Type B pancreatic cell (in vitro differentiated cells): ENCODE measurements at regions not wholly inside any gene's neighbourhood (a gene's known extent, or its start where the extent isn't known, plus 50 kb on each side); places are given as distances from the start of the nearest gene placed in this dataset.
"Not testable (repeated sequence)": the region's sequence is repeated elsewhere in the genome, so short reads cannot be mapped to it uniquely, and the experiment has no call there.

ENCODE experiments used
- DNase-seq: peaks from one replicate; pipeline ENCODE4 v3.0.0; 2021; ENCODE audit warnings: mixed read lengths; ENCODE audit not compliant: unreplicated experiment; ENCODE audit errors: extremely low spot score
- H3K27ac Mint-ChIP-seq: 2 replicates; pipeline ENCODE4 v1.8.0; 2021; ENCODE audit warnings: mild to moderate bottlenecking, mixed read lengths
- H3K27me3 Mint-ChIP-seq: 2 replicates; pipeline ENCODE4 v1.8.0; 2021; ENCODE audit warnings: mixed read lengths
- H3K36me3 Mint-ChIP-seq: 2 replicates; pipeline ENCODE4 v1.8.0; 2021; ENCODE audit warnings: mixed read lengths
- H3K4me1 Mint-ChIP-seq: one replicate; pipeline ENCODE4 v1.8.0; 2021; ENCODE audit warnings: mixed read lengths; ENCODE audit not compliant: unreplicated experiment
- H3K4me3 Mint-ChIP-seq: 2 replicates; pipeline ENCODE4 v1.8.0; 2021; ENCODE audit warnings: mild to moderate bottlenecking, mixed read lengths
- H3K9me3 Mint-ChIP-seq: 2 replicates; pipeline ENCODE4 v1.8.0; 2021; ENCODE audit warnings: mixed read lengths
- CTCF ChIP-seq: fragments of 200-600 bp; sonication (generic); conservative IDR thresholded peaks from 2 replicates; pipeline ENCODE4 v1.5.0; 2021; ENCODE audit warnings: antibody characterized with exemption, mild to moderate bottlenecking

GRCh38 chr9:80485420-80486250, 913.9 kb downstream of the TLE4 start:
- H3K36me3 Mint-ChIP-seq, result no peaks in the 10 kb centered on the region

GRCh38 chr9:80482251-80482650, 910.5 kb downstream of the TLE4 start:
- not testable (repeated sequence) for H3K4me3 Mint-ChIP-seq, H3K9me3 Mint-ChIP-seq

More at GRCh38 chr9:80485420-80486250, 913.9 kb downstream of the TLE4 start:
- no peak overlapping the region for H3K27ac Mint-ChIP-seq
- DNase-seq, result no peak
- H3K4me3 Mint-ChIP-seq, result no peak overlapping the region
- no peak for TF ChIP-seq CTCF
- H3K27me3 Mint-ChIP-seq, result no peaks in the 10 kb centered on the region
- peaks cover 9% of the 10 kb centered on the region for H3K4me1 Mint-ChIP-seq
- H3K9me3 Mint-ChIP-seq, result peaks cover 7% of the 10 kb centered on the region

GRCh38 chr9:80467632-80468031, 895.9 kb downstream of the TLE4 start:
- H3K4me1 Mint-ChIP-seq, result peaks cover 9% of the 10 kb centered on the region
- H3K36me3 Mint-ChIP-seq, result no peaks in the 10 kb centered on the region
- H3K27me3 Mint-ChIP-seq, result no peaks in the 10 kb centered on the region
- TF ChIP-seq CTCF, result no peak
- peaks cover 6% of the 10 kb centered on the region for H3K9me3 Mint-ChIP-seq
- H3K27ac Mint-ChIP-seq, result no peak overlapping the region
- no peak for DNase-seq
- no peak overlapping the region for H3K4me3 Mint-ChIP-seq

More at GRCh38 chr9:80482251-80482650, 910.5 kb downstream of the TLE4 start:
- H3K27ac Mint-ChIP-seq, H3K4me1 Mint-ChIP-seq, DNase-seq, H3K27me3 Mint-ChIP-seq, H3K36me3 Mint-ChIP-seq: not testable (repeated sequence)

- no peaks in the 10 kb centered on the region for H3K27me3 Mint-ChIP-seq
- H3K4me3 Mint-ChIP-seq, result no peak overlapping the region
- H3K4me1 Mint-ChIP-seq, result peaks cover 9% of the 10 kb centered on the region
- peaks cover 6% of the 10 kb centered on the region for H3K9me3 Mint-ChIP-seq
- no peak for TF ChIP-seq CTCF
- no peak overlapping the region for H3K27ac Mint-ChIP-seq
- no peak for DNase-seq
- H3K36me3 Mint-ChIP-seq, result no peaks in the 10 kb centered on the region
Measured at GRCh38 chr9:80465556-80465955, 893.8 kb downstream of the TLE4 start.

GRCh38 chr9:80449513-80449912, 877.7 kb downstream of the TLE4 start:
- DNase-seq, result no peak
- no peaks in the 10 kb centered on the region for H3K27me3 Mint-ChIP-seq
- H3K9me3 Mint-ChIP-seq, result peaks cover 5% of the 10 kb centered on the region
- H3K4me3 Mint-ChIP-seq, result no peak overlapping the region
- H3K27ac Mint-ChIP-seq, result no peak overlapping the region
- no peaks in the 10 kb centered on the region for H3K36me3 Mint-ChIP-seq
- H3K4me1 Mint-ChIP-seq, result no peaks in the 10 kb centered on the region
- no peak for TF ChIP-seq CTCF

- no peaks in the 10 kb centered on the region for H3K4me1 Mint-ChIP-seq
- no peak overlapping the region for H3K4me3 Mint-ChIP-seq
- no peak overlapping the region for H3K27ac Mint-ChIP-seq
- H3K27me3 Mint-ChIP-seq, result no peaks in the 10 kb centered on the region
- DNase-seq, result no peak
- H3K36me3 Mint-ChIP-seq, result no peaks in the 10 kb centered on the region
- TF ChIP-seq CTCF, result no peak
- H3K9me3 Mint-ChIP-seq, result peaks cover 5% of the 10 kb centered on the region
Measured at GRCh38 chr9:80448996-80449395, 877.2 kb downstream of the TLE4 start.
